GM12878 (cell line): ENCODE measurements at regions not wholly inside any gene's neighbourhood (a gene's known extent, or its start where the extent isn't known, plus 50 kb on each side); places are given as distances from the start of the nearest gene placed in this dataset.

Source experiments
- ATAC-seq: fragments of 200-7000 bp; cut with Tn5 transposase; 3 replicates; pipeline ENCODE4 v1.9.1; 2020; ENCODE audit warnings: mild to moderate bottlenecking, moderate library complexity
- BruUV-seq: library from RNA; stranded (reverse); fragments of 400-500 nt; replicated peaks from 2 replicates; lab custom pipeline; 2021; lab: Mats Ljungman, UMichigan
- CTCF ChIA-PET: fragments of 300-600 bp; sonication (Branson Sonifier 250); formaldehyde crosslinking; extraction: SDS; loops from one replicate; lab custom pipeline; 2021; ENCODE audit warnings: inconsistent platforms; lab: Yijun Ruan, JAX
- POLR2A ChIA-PET: fragments of 350-600 bp; formaldehyde crosslinking; extraction: SDS; loops from one replicate; lab custom pipeline; 2021; ENCODE audit warnings: inconsistent platforms; lab: Charles Lee
- RAD21 ChIA-PET: fragments of 300-600 bp; sonication (Branson Sonifier 250); formaldehyde crosslinking; loops from one replicate; lab custom pipeline; 2023; ENCODE audit warnings: antibody characterized with exemption; ENCODE audit not compliant: unreplicated experiment; lab: Charles Lee
- SMC1A ChIA-PET: fragments of 300-600 bp; sonication (Branson Sonifier 250); formaldehyde crosslinking; loops from one replicate; lab custom pipeline; 2023; ENCODE audit not compliant: unreplicated experiment, uncharacterized antibody; lab: Charles Lee
- DNase-seq: peaks from one replicate; pipeline ENCODE4 v3.0.0-alpha.2; 2011; ENCODE audit warnings: low read depth, low spot score
- FAIRE-seq: peaks from 3 replicates; lab custom pipeline; 2011; peaks lifted over from hg19 to GRCh38; lab: Jason Lieb, UNC
- H2AFZ ChIP-seq: 2 replicates; pipeline ENCODE4 v1.6.0; 2011; ENCODE audit warnings: low read depth, low read length, control low read depth; ENCODE audit not compliant: control insufficient read depth
- H3K27ac ChIP-seq: 2 replicates; pipeline ENCODE4 v1.5.1; 2011; ENCODE audit warnings: control low read depth; ENCODE audit not compliant: control insufficient read depth, insufficient read depth
- H3K27me3 ChIP-seq, 2 experiments: replicated peaks in 1 of 2; 2 replicates each; pipeline versions ENCODE4 v1.6.0 to v1.6.1; 2011; ENCODE audit warnings: low read length in 1 of 2; ENCODE audit not compliant: control insufficient read depth in 2 of 2, insufficient read depth in 2 of 2
- H3K36me3 ChIP-seq, 2 experiments: 2 replicates each; pipeline ENCODE4 v1.5.1; 2011; ENCODE audit warnings: low read length in 1 of 2; ENCODE audit not compliant: control insufficient read depth in 2 of 2, insufficient read depth in 2 of 2
- H3K4me1 ChIP-seq: 2 replicates; pipeline ENCODE4 v1.6.1; 2011; ENCODE audit warnings: mild to moderate bottlenecking, low read length, moderate library complexity, mixed read lengths; ENCODE audit not compliant: control insufficient read depth, insufficient read depth
- H3K4me2 ChIP-seq: 2 replicates; pipeline ENCODE4 v1.6.0; 2011; ENCODE audit warnings: control low read depth; ENCODE audit not compliant: control insufficient read depth, insufficient read depth
- H3K4me3 ChIP-seq: fragments of 200-600 bp; sonication (generic); 2 replicates; pipeline ENCODE4 v1.5.1; 2016
- H3K79me2 ChIP-seq: 2 replicates; pipeline ENCODE4 v1.6.0; 2011; ENCODE audit warnings: low read length; ENCODE audit not compliant: control insufficient read depth, insufficient read depth
- H3K9ac ChIP-seq: 2 replicates; pipeline ENCODE4 v1.8.0; 2011; ENCODE audit warnings: low read length, control low read depth, mixed read lengths; ENCODE audit not compliant: control insufficient read depth, insufficient read depth
- H3K9me3 ChIP-seq: replicated peaks from 3 replicates; pipeline ENCODE4 v1.5.1; 2011; ENCODE audit warnings: mild to moderate bottlenecking, low read length; ENCODE audit not compliant: control insufficient read depth, insufficient read depth
- H4K20me1 ChIP-seq: 2 replicates; pipeline ENCODE4 v1.6.0; 2011; ENCODE audit not compliant: control insufficient read depth, insufficient read depth
- CBX3 ChIP-seq: fragments of 200-600 bp; sonication (generic); IDR thresholded peaks from 2 replicates; pipeline ENCODE4 v1.6.1; 2016; ENCODE audit warnings: low read depth, borderline replicate concordance
- CHD1 ChIP-seq: IDR thresholded peaks from 2 replicates; pipeline ENCODE4 v1.6.1; 2012; ENCODE audit warnings: low read depth, low read length, improper control_type of control experiment
- EED ChIP-seq: sonication (generic); IDR thresholded peaks from 2 replicates; pipeline ENCODE4 v1.6.1; 2016; ENCODE audit warnings: antibody characterized with exemption, low read depth
- FOS ChIP-seq: IDR thresholded peaks from 3 replicates; pipeline ENCODE4 v1.6.1; 2011; ENCODE audit warnings: borderline replicate concordance; ENCODE audit not compliant: insufficient read length; ENCODE audit errors: extremely low read depth
- FOXK2 ChIP-seq: fragments of 450-650 bp; IDR thresholded peaks from 2 replicates; pipeline ENCODE4 v1.6.1; 2017; ENCODE audit warnings: mild to moderate bottlenecking, moderate library complexity
- GATAD2B ChIP-seq: fragments of 450-650 bp; conservative IDR thresholded peaks from 2 replicates; pipeline ENCODE4 v1.6.1; 2017; ENCODE audit warnings: low read depth, mild to moderate bottlenecking, moderate library complexity
- HDAC6 ChIP-seq: fragments of 200-600 bp; sonication (generic); IDR thresholded peaks from one replicate; pipeline ENCODE4 v1.8.0; 2017; ENCODE audit warnings: antibody characterized with exemption; ENCODE audit not compliant: unreplicated experiment
- IKZF1 ChIP-seq: fragments of 450-650 bp; conservative IDR thresholded peaks from 2 replicates; pipeline ENCODE4 v1.6.1; 2017; ENCODE audit warnings: antibody characterized with exemption, mild to moderate bottlenecking
- PML ChIP-seq: IDR thresholded peaks from 2 replicates; pipeline ENCODE4 v1.6.1; 2012; ENCODE audit warnings: low read length, inconsistent platforms
- POLR2A ChIP-seq: IDR thresholded peaks from 2 replicates; pipeline ENCODE4 v1.6.1; 2011; ENCODE audit warnings: low read depth, mild to moderate bottlenecking, low read length
- RAD51 ChIP-seq: fragments of 450-650 bp; IDR thresholded peaks from 2 replicates; pipeline ENCODE4 v1.6.1; 2016; ENCODE audit warnings: moderate library complexity, mild to moderate bottlenecking, inconsistent platforms
- RB1 ChIP-seq: fragments of 450-650 bp; formaldehyde crosslinking; IDR thresholded peaks from 2 replicates; pipeline ENCODE4 v1.6.1; 2017; ENCODE audit warnings: mild to moderate bottlenecking, borderline replicate concordance
- RELA ChIP-seq: fragments of 450-650 bp; IDR thresholded peaks from 2 replicates; pipeline ENCODE4 v1.8.0; 2014; ENCODE audit warnings: borderline replicate concordance; ENCODE audit not compliant: partially characterized antibody
- RUNX3 ChIP-seq: IDR thresholded peaks from 2 replicates; pipeline ENCODE4 v1.6.1; 2012; ENCODE audit warnings: low read length, inconsistent platforms
- SMAD5 ChIP-seq: IDR thresholded peaks from 2 replicates; pipeline ENCODE4 v1.6.1; 2016; ENCODE audit warnings: antibody characterized with exemption, low read depth
- STAT1 ChIP-seq: fragments of 450-650 bp; conservative IDR thresholded peaks from 2 replicates; pipeline ENCODE4 v1.6.1; 2014; ENCODE audit warnings: antibody characterized with exemption, mild to moderate bottlenecking
- SUZ12 ChIP-seq: fragments of 200-600 bp; sonication (generic); IDR thresholded peaks from one replicate; pipeline ENCODE4 v1.6.1; 2018; ENCODE audit warnings: antibody characterized with exemption, mild to moderate bottlenecking; ENCODE audit not compliant: unreplicated experiment
- TAF1 ChIP-seq: IDR thresholded peaks from 2 replicates; pipeline ENCODE4 v1.6.1; 2011; ENCODE audit warnings: mild to moderate bottlenecking, low read depth, low read length, borderline replicate concordance
- TARDBP ChIP-seq: IDR thresholded peaks from 2 replicates; pipeline ENCODE4 v1.6.1; 2016; ENCODE audit warnings: borderline replicate concordance
- ZNF24 ChIP-seq: fragments of 450-650 bp; IDR thresholded peaks from 2 replicates; pipeline ENCODE4 v1.6.1; 2017; ENCODE audit warnings: antibody characterized with exemption, mild to moderate bottlenecking
- WGBS: methylation state at CpG from one replicate; pipeline ENCODE4 v1.1.6; 2016; ENCODE audit warnings: low lambda C conversion rate; ENCODE audit not compliant: insufficient replicate concordance, insufficient coverage; ENCODE audit errors: missing lambda C conversion rate; 5-methylcytosine and 5-hydroxymethylcytosine counted together
- in situ Hi-C: fragments of 300-500 bp; cut with MboI; formaldehyde crosslinking; loops from 9 replicates; pipeline ENCODE4 v1.14.3; 2018; ENCODE audit warnings: mixed read lengths
- intact Hi-C: fragments of 100-400 bp; cut with micrococcal nuclease; formaldehyde crosslinking; loops from one replicate; pipeline ENCODE4 v1.14.2; 2022; ENCODE audit not compliant: unreplicated experiment
- TF ChIP-seq, protein P1 (sequence below): IDR thresholded peaks from 2 replicates; pipeline ENCODE4 v1.6.1; 2011; ENCODE audit warnings: low read depth, mild to moderate bottlenecking, low read length, moderate library complexity, borderline replicate concordance; ENCODE audit errors: extremely low read depth
- TF ChIP-seq, protein P2 (sequence below): fragments of 450-650 bp; IDR thresholded peaks from 2 replicates; pipeline ENCODE4 v1.6.1; 2017; ENCODE audit warnings: low read depth, mild to moderate bottlenecking, moderate library complexity

DNA sequence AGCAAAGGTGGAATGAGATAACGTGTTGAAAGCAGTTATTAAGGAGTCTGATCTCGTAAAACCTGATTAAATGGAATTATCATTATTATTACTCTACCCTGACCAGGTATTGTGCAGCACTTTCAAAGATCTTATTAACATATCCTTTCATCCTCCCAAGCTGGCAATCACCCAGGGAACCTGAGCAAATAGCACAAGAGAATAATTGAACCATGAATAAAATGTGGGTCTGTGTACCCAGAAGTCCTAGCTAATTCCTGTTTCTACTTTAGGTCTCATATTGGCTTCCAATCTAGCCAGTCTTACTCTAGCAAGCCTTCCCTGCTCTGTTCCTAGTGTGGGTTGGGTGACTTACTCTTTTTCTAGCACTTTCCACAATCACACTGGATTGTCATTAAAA lies 162.2 kb upstream of the STK32A start:
- Histone ChIP-seq H3K4me2 (no peak overlapping the region), H3K4me3 (no peak overlapping the region), H3K9me3 (no peaks in the 10 kb centered on the region), H3K36me3 (no peaks in the 10 kb centered on the region), H2AFZ (no peak overlapping the region), H3K27ac (no peak overlapping the region), H3K27me3 (no peaks in the 10 kb centered on the region), H3K4me1 (no peaks in the 10 kb centered on the region), H3K79me2 (no peaks in the 10 kb centered on the region), H4K20me1 (no peaks in the 10 kb centered on the region), H3K9ac (no peak overlapping the region)
- intact Hi-C loops = no loop called here
- ChIA-PET POLR2A (no interaction called here), CTCF (no interaction called here), SMC1A (no interaction called here), RAD21 (no interaction called here)
- BruUV-seq = no TSS peak
- no peak for TF ChIP-seq RAD51
- TF ChIP-seq GATAD2B = no peak
- TF ChIP-seq FOS = no peak
- TF ChIP-seq RUNX3 = no peak
- TF ChIP-seq RELA = no peak
- no peak for TF ChIP-seq POLR2A
- no peak for TF ChIP-seq CHD1
- TF ChIP-seq RB1 = no peak
- no peak for TF ChIP-seq PML
- no peak for TF ChIP-seq SMAD5
- in situ Hi-C loops = no loop called here
- DNase-seq (no peak), FAIRE-seq (no peak), ATAC-seq (no peak)
- WGBS = 0% methylated on average over 2 of the region's 2 CpGs

DNA sequence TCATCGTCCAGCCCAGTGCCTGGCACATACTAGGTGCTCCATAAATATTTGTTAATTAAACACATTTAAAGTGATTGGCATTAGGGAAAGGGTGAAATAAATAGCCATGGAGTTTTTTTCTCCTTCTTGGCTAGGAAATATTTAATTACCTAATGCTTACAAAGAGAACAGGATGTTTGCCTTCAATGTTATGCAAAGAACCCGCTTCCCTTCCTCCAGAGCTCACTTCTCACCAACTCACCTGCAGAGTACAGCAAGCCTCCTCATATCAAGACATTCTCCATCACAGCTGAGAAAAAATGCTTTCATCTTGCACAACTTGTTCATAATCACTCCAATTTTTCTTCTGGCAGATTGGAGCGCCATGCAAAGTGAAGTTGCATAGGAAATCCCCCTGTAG lies 161.7 kb upstream of the STK32A start:
- Histone ChIP-seq H3K27ac (no peak overlapping the region), H3K36me3 (no peaks in the 10 kb centered on the region), H3K79me2 (no peaks in the 10 kb centered on the region), H3K4me2 (no peak overlapping the region), H3K27me3 (no peaks in the 10 kb centered on the region), H3K4me1 (no peaks in the 10 kb centered on the region), H3K4me3 (no peak overlapping the region), H3K9ac (no peak overlapping the region), H3K9me3 (no peaks in the 10 kb centered on the region), H2AFZ (no peak overlapping the region), H4K20me1 (no peaks in the 10 kb centered on the region)
- ChIA-PET SMC1A (no interaction called here), POLR2A (no interaction called here), RAD21 (no interaction called here), CTCF (no interaction called here)
- FAIRE-seq (no peak), DNase-seq (no peak), ATAC-seq (no peak)
- in situ Hi-C loops (no loop called here), intact Hi-C loops (no loop called here)
- 30% methylated on average over 3 of the region's 3 CpGs for WGBS
- BruUV-seq = no TSS peak
- TF ChIP-seq IKZF1 = no peak
- no peak for TF ChIP-seq HDAC6
- no peak for TF ChIP-seq TAF1
- TF ChIP-seq STAT1 = no peak
- no peak for TF ChIP-seq TARDBP
- TF ChIP-seq, protein P1, sequence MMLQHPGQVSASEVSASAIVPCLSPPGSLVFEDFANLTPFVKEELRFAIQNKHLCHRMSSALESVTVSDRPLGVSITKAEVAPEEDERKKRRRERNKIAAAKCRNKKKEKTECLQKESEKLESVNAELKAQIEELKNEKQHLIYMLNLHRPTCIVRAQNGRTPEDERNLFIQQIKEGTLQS = no peak
- TF ChIP-seq SUZ12 = no peak
- no peak for TF ChIP-seq ZNF24
- TF ChIP-seq CBX3 = no peak
- TF ChIP-seq FOS = no peak
- TF ChIP-seq, protein P2, sequence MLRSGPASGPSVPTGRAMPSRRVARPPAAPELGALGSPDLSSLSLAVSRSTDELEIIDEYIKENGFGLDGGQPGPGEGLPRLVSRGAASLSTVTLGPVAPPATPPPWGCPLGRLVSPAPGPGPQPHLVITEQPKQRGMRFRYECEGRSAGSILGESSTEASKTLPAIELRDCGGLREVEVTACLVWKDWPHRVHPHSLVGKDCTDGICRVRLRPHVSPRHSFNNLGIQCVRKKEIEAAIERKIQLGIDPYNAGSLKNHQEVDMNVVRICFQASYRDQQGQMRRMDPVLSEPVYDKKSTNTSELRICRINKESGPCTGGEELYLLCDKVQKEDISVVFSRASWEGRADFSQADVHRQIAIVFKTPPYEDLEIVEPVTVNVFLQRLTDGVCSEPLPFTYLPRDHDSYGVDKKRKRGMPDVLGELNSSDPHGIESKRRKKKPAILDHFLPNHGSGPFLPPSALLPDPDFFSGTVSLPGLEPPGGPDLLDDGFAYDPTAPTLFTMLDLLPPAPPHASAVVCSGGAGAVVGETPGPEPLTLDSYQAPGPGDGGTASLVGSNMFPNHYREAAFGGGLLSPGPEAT = no peak
- TF ChIP-seq SMAD5 = no peak
- no peak for TF ChIP-seq EED
- TF ChIP-seq FOXK2 = no peak
